ENCODE measurements at regions not wholly inside any gene's neighbourhood (a gene's known extent, or its start where the extent isn't known, plus 50 kb on each side); places are given as distances from the start of the nearest gene placed in this dataset.

DNA sequence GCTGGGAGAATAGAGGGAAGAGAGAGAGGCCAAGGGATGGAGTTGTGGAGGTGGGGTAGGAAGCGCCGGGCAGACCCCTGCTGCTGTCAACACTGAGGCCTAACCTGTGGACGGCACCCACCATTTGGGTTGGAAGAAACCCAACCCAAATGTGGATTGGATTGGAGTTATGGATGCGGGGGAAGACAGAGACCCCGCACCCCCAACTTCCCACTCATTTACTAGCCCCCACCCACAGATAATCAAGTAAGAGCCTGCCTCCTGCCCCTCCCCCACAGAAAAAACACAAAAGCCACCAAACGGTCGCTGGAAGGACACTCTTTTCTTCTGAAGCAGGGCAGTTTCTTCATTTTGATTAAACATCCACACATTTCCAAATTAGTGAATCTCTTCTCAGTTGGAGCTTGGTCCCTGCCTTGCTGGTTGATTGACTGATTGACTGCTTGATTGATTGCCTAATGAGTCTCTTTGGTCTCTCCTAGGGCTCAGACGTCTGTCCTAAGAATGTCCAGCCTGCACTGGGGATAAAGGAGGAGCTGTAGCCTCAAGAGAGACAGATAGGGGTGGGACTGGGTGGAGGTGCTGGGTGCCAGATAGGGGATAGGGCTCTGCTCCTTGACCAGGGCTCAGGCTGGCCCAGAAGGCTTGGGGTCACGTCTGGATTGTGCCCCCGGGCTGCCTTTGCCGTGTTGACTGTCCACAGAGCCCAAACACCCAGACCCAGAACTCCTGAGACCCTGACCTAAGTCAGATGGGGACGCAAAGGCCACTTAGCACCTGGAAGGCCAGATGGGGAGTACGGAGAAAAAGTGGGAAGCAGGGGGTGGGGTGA lies 74.9 kb upstream of the FOXP4 start:
- TF ChIP-seq, protein P1, sequence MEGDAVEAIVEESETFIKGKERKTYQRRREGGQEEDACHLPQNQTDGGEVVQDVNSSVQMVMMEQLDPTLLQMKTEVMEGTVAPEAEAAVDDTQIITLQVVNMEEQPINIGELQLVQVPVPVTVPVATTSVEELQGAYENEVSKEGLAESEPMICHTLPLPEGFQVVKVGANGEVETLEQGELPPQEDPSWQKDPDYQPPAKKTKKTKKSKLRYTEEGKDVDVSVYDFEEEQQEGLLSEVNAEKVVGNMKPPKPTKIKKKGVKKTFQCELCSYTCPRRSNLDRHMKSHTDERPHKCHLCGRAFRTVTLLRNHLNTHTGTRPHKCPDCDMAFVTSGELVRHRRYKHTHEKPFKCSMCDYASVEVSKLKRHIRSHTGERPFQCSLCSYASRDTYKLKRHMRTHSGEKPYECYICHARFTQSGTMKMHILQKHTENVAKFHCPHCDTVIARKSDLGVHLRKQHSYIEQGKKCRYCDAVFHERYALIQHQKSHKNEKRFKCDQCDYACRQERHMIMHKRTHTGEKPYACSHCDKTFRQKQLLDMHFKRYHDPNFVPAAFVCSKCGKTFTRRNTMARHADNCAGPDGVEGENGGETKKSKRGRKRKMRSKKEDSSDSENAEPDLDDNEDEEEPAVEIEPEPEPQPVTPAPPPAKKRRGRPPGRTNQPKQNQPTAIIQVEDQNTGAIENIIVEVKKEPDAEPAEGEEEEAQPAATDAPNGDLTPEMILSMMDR (IDR thresholded peaks at IDR 0.05; ENCODE audit: insufficient read depth, low read length, poor library complexity, severe bottlenecking) = no peak
- no peak for TF ChIP-seq EZH2phosphoT487 (conservative IDR thresholded peaks at IDR 0.05; ENCODE audit: low read length)
